ENCODE measurements at regions not wholly inside any gene's neighbourhood (a gene's known extent, or its start where the extent isn't known, plus 50 kb on each side); places are given as distances from the start of the nearest gene placed in this dataset.

DNA sequence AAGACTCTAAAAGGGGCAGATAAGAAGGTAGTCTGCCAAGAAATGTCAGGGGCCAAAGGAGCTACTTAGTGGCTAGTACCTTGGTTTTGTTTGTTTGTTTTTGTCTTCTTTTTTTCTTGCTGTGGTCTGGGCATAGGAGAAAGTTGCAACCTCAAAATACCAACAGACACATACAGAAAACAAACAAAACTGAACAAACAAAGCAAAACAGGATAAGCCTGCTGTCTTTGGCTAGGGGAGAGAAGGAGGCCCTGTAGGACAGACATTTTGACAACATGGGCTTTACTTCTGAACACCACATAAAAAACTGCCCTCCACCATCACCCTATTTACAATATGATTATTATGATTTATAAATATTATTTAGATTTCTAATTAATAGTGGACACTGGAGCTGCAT, 460.8 kb downstream of the PTH2R start:
- TF ChIP-seq CTCF (IDR thresholded peaks at IDR 0.05; ENCODE audit: low read depth, low read length) = no peak
- H3K4me3 ChIP-seq (ENCODE audit: low read depth, low read length) = no peak overlapping the region

GRCh38 chr2:208872591-208872990, 466.0 kb downstream of the PTH2R start:
- no peak for TF ChIP-seq CTCF (IDR thresholded peaks at IDR 0.05; ENCODE audit: low read depth, low read length)
- H3K4me3 ChIP-seq (ENCODE audit: low read depth, low read length) = no peak overlapping the region

GRCh38 chr2:208879666-208880065, 473.1 kb downstream of the PTH2R start:
- no peak overlapping the region for H3K4me3 ChIP-seq (ENCODE audit: low read depth, low read length)
- TF ChIP-seq CTCF (IDR thresholded peaks at IDR 0.05; ENCODE audit: low read depth, low read length) = no peak

DNA sequence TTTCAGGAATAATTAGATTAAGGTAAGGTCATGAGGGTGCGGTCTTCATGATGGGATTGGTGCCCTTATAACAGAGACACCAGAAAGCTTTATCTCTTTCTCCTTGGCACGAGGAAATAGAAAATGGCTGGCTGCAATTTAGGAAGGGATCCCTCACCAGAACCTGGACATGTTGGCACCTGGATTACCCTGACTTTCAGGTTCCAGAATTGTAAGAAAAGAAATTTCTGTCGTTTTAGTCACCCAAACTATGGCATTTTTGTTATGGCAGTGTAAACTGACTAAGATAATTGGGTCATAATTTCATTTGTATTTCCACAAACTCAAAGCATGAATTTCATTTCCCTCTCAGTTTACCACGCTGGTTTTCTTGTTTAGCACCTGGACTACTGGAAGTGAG, 473.6 kb downstream of the PTH2R start:
- no peak for TF ChIP-seq CTCF (IDR thresholded peaks at IDR 0.05; ENCODE audit: low read depth, low read length)
- H3K4me3 ChIP-seq (ENCODE audit: low read depth, low read length) = no peak overlapping the region

GRCh38 chr2:208890486-208890885, 483.9 kb downstream of the PTH2R start:
- TF ChIP-seq CTCF (IDR thresholded peaks at IDR 0.05; ENCODE audit: low read depth, low read length) = no peak
- H3K4me3 ChIP-seq (ENCODE audit: low read depth, low read length) = no peak overlapping the region

GRCh38 chr2:208892203-208892602, 485.6 kb downstream of the PTH2R start:
- H3K4me3 ChIP-seq (ENCODE audit: low read depth, low read length) = no peak overlapping the region
- TF ChIP-seq CTCF (IDR thresholded peaks at IDR 0.05; ENCODE audit: low read depth, low read length) = no peak

DNA sequence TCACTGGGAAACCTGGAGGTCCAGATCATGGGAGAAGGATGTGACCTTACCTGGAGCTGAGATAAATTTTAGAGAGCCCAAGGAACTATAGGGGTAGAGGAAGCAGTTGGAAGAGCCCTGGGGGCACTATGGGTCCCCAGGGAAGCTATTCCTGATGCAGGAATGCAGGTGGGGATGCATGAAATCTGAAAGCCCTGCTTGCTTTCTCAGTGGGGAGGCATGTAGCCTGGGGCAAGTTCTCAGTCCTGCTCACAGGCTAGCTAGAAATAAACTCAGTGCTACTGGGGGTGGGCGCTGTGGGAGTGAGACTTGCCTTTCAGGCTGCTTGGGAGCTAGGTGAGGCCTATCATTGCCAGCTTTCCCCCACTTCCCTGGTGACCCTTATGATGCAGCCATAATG, 499.7 kb downstream of the PTH2R start:
- no peak overlapping the region for H3K4me3 ChIP-seq (ENCODE audit: low read depth, low read length)
- TF ChIP-seq CTCF (IDR thresholded peaks at IDR 0.05; ENCODE audit: low read depth, low read length) = no peak

Data from WI38 (cell line).